GM23338 (cell line): ENCODE measurements at regions not wholly inside any gene's neighbourhood (a gene's known extent, or its start where the extent isn't known, plus 50 kb on each side); places are given as distances from the start of the nearest gene placed in this dataset.

Source experiments
- ATAC-seq: fragments of 200-7000 bp; cut with Tn5 transposase; 3 replicates; pipeline ENCODE4 v1.9.1; 2020
- DNase-seq: peaks from one replicate; pipeline ENCODE4 v3.0.0-alpha.2; 2015; ENCODE audit warnings: low spot score
- H2AFZ ChIP-seq: fragments of 200-600 bp; sonication (generic); 2 replicates; pipeline ENCODE4 v1.8.0; 2016; ENCODE audit warnings: antibody characterized with exemption, mild to moderate bottlenecking, moderate library complexity
- H3F3A ChIP-seq: fragments of 200-600 bp; sonication (generic); replicated peaks from 2 replicates; pipeline ENCODE4 v1.8.0; 2017; ENCODE audit warnings: antibody characterized with exemption, mixed run types, low read depth
- H3K27ac ChIP-seq: fragments of 200-600 bp; sonication (generic); 2 replicates; pipeline ENCODE4 v1.6.1; 2016; ENCODE audit warnings: low read depth
- H3K27me3 ChIP-seq: fragments of 200-600 bp; sonication (generic); 2 replicates; pipeline ENCODE4 v1.8.0; 2016; ENCODE audit warnings: mild to moderate bottlenecking, mixed run types, moderate library complexity; ENCODE audit not compliant: insufficient read depth
- H3K36me3 ChIP-seq: fragments of 200-600 bp; sonication (generic); 2 replicates; pipeline ENCODE4 v1.8.0; 2016; ENCODE audit warnings: mild to moderate bottlenecking; ENCODE audit not compliant: insufficient read depth
- H3K4me1 ChIP-seq: fragments of 200-600 bp; sonication (generic); 2 replicates; pipeline ENCODE4 v1.8.0; 2016; ENCODE audit warnings: mild to moderate bottlenecking, moderate library complexity; ENCODE audit not compliant: insufficient read depth
- H3K4me2 ChIP-seq: fragments of 200-600 bp; sonication (generic); 2 replicates; pipeline ENCODE4 v1.7.1; 2017; ENCODE audit warnings: mixed run types
- H3K4me3 ChIP-seq: fragments of 200-600 bp; sonication (generic); 2 replicates; pipeline ENCODE4 v1.6.1; 2016; ENCODE audit warnings: mixed run types
- H3K79me2 ChIP-seq: fragments of 200-600 bp; sonication (generic); replicated peaks from 2 replicates; pipeline ENCODE4 v1.8.0; 2017; ENCODE audit warnings: mild to moderate bottlenecking; ENCODE audit not compliant: insufficient read depth
- H3K9me2 ChIP-seq: fragments of 200-600 bp; sonication (generic); 2 replicates; pipeline ENCODE4 v1.8.0; 2017; ENCODE audit not compliant: insufficient read depth
- H4K20me1 ChIP-seq: fragments of 200-600 bp; sonication (generic); replicated peaks from 2 replicates; pipeline ENCODE4 v1.8.0; 2017; ENCODE audit warnings: mild to moderate bottlenecking; ENCODE audit not compliant: insufficient read depth
- H3K27ac Mint-ChIP-seq: 2 replicates; pipeline ENCODE4 v1.8.0; 2020; ENCODE audit warnings: inconsistent platforms, mild to moderate bottlenecking, moderate library complexity, mixed read lengths
- H3K27me3 Mint-ChIP-seq: 3 replicates; pipeline ENCODE4 v1.8.0; 2022; ENCODE audit warnings: low read depth, mild to moderate bottlenecking, moderate library complexity, mixed read lengths, inconsistent platforms; ENCODE audit not compliant: insufficient read depth, poor library complexity
- H3K36me3 Mint-ChIP-seq: 3 replicates; pipeline ENCODE4 v1.8.0; 2021; ENCODE audit warnings: low read depth, mild to moderate bottlenecking, inconsistent platforms, moderate library complexity, mixed read lengths
- H3K4me1 Mint-ChIP-seq: 3 replicates; pipeline ENCODE4 v1.8.0; 2020; ENCODE audit warnings: mild to moderate bottlenecking, inconsistent platforms, mixed read lengths
- H3K4me3 Mint-ChIP-seq: 3 replicates; pipeline ENCODE4 v1.8.0; 2021; ENCODE audit warnings: moderate library complexity, mild to moderate bottlenecking, inconsistent platforms, mixed read lengths
- H3K9me3 Mint-ChIP-seq: 3 replicates; pipeline ENCODE4 v1.8.0; 2020; ENCODE audit warnings: moderate library complexity, mild to moderate bottlenecking, inconsistent platforms, mixed read lengths
- CREB1 ChIP-seq: fragments of 250-450 bp; sonication (Bioruptor Pico); IDR thresholded peaks from 2 replicates; pipeline ENCODE4 v1.5.0; 2020; ENCODE audit warnings: low read depth, mild to moderate bottlenecking, moderate library complexity
- JUNB ChIP-seq: IDR thresholded peaks from one replicate; pipeline ENCODE4 v1.6.1; 2016; ENCODE audit warnings: antibody characterized with exemption; ENCODE audit not compliant: unreplicated experiment
- NANOG ChIP-seq: IDR thresholded peaks from 2 replicates; pipeline ENCODE4 v1.6.1; 2016; ENCODE audit warnings: antibody characterized with exemption, borderline replicate concordance
- ZNF331 ChIP-seq: fragments of 250-450 bp; sonication (Bioruptor Pico); IDR thresholded peaks from 2 replicates; pipeline ENCODE4 v1.5.0; 2020; ENCODE audit warnings: low read depth, mild to moderate bottlenecking, moderate library complexity
- TF ChIP-seq, protein P1 (sequence below): fragments of 250-450 bp; sonication (Bioruptor Pico); IDR thresholded peaks from 2 replicates; pipeline ENCODE4 v1.5.0; 2020; ENCODE audit warnings: mild to moderate bottlenecking, moderate library complexity
- TF ChIP-seq, protein P2 (sequence below), 2 experiments: fragments of 200-600 bp in 1 of 2; sonication (generic) in 1 of 2; conservative IDR thresholded peaks; 2 replicates each; pipeline versions ENCODE4 v1.5.1 to v1.6.1; 2016 to 2017; ENCODE audit warnings: antibody characterized with exemption in 2 of 2, low read depth in 2 of 2, mild to moderate bottlenecking in 2 of 2, moderate library complexity in 1 of 2
- TF ChIP-seq, protein P3 (sequence below): IDR thresholded peaks from 2 replicates; pipeline ENCODE4 v1.6.1; 2016; ENCODE audit warnings: antibody characterized with exemption

DNA sequence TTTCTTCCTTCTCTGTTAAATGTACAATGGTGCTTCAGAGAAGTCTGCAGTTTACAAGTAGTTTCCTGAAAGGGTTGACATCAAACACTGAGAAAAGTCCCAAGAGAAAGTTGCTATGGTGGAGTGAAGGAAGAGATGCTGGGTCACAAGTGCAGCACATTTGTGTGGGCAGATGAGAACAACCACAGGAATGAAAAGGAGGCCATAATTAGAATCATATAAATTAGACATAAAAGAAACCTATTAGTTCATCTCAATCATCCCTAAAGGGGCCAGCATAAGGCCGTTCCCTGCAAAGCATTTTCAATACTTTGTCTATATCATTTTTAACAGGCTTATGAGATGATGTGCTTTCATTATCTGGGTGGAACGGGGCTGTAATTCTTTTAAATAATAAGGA is 359.2 kb downstream of the IRS2 start (continued):
- TF ChIP-seq NANOG, result no peak

DNA sequence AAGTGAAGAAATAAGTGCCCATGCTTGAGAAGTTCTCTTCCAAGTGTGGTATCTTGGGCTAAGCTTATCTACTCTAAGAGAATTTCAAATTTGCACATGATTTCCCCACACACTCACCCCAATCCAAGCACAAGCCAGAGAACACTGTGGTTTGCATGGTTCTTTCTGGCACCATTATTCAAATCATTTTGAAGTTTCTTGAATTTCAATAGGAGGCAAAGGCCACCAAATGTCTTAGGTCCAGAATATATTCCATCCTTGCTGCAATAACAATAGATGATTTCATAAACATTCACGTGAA is 359.7 kb downstream of the IRS2 start:
- H3K27ac Mint-ChIP-seq, result no peak overlapping the region

More for the DNA sequence above, 359.7 kb downstream of the IRS2 start:
- H2AFZ ChIP-seq, result no peak overlapping the region
- no peaks in the 10 kb centered on the region for H3K27me3 ChIP-seq
- no peak overlapping the region for H3K4me2 ChIP-seq
- H3K36me3 Mint-ChIP-seq, result peaks cover 5% of the 10 kb centered on the region; the same call in 2 of the 3 replicates
- H3K27me3 Mint-ChIP-seq, result peaks cover 4% of the 10 kb centered on the region
- no peak overlapping the region for H3K4me3 ChIP-seq
- H3K36me3 ChIP-seq, result no peaks in the 10 kb centered on the region
- no peak overlapping the region for H3K4me3 Mint-ChIP-seq
- peaks cover 2% of the 10 kb centered on the region; the same call in 1 of the 3 replicates for H3K4me1 Mint-ChIP-seq
- H3K79me2 ChIP-seq, result no peaks in the 10 kb centered on the region
- no peak overlapping the region for H3K27ac ChIP-seq
- peaks cover 6% of the 10 kb centered on the region; the same call in 1 of the 2 replicates for H3K9me2 ChIP-seq
- no peaks in the 10 kb centered on the region for H4K20me1 ChIP-seq
- no peaks in the 10 kb centered on the region for H3F3A ChIP-seq
- H3K4me1 ChIP-seq, result no peaks in the 10 kb centered on the region
- no peak for DNase-seq
- ATAC-seq, result no peak
- TF ChIP-seq, protein P1, sequence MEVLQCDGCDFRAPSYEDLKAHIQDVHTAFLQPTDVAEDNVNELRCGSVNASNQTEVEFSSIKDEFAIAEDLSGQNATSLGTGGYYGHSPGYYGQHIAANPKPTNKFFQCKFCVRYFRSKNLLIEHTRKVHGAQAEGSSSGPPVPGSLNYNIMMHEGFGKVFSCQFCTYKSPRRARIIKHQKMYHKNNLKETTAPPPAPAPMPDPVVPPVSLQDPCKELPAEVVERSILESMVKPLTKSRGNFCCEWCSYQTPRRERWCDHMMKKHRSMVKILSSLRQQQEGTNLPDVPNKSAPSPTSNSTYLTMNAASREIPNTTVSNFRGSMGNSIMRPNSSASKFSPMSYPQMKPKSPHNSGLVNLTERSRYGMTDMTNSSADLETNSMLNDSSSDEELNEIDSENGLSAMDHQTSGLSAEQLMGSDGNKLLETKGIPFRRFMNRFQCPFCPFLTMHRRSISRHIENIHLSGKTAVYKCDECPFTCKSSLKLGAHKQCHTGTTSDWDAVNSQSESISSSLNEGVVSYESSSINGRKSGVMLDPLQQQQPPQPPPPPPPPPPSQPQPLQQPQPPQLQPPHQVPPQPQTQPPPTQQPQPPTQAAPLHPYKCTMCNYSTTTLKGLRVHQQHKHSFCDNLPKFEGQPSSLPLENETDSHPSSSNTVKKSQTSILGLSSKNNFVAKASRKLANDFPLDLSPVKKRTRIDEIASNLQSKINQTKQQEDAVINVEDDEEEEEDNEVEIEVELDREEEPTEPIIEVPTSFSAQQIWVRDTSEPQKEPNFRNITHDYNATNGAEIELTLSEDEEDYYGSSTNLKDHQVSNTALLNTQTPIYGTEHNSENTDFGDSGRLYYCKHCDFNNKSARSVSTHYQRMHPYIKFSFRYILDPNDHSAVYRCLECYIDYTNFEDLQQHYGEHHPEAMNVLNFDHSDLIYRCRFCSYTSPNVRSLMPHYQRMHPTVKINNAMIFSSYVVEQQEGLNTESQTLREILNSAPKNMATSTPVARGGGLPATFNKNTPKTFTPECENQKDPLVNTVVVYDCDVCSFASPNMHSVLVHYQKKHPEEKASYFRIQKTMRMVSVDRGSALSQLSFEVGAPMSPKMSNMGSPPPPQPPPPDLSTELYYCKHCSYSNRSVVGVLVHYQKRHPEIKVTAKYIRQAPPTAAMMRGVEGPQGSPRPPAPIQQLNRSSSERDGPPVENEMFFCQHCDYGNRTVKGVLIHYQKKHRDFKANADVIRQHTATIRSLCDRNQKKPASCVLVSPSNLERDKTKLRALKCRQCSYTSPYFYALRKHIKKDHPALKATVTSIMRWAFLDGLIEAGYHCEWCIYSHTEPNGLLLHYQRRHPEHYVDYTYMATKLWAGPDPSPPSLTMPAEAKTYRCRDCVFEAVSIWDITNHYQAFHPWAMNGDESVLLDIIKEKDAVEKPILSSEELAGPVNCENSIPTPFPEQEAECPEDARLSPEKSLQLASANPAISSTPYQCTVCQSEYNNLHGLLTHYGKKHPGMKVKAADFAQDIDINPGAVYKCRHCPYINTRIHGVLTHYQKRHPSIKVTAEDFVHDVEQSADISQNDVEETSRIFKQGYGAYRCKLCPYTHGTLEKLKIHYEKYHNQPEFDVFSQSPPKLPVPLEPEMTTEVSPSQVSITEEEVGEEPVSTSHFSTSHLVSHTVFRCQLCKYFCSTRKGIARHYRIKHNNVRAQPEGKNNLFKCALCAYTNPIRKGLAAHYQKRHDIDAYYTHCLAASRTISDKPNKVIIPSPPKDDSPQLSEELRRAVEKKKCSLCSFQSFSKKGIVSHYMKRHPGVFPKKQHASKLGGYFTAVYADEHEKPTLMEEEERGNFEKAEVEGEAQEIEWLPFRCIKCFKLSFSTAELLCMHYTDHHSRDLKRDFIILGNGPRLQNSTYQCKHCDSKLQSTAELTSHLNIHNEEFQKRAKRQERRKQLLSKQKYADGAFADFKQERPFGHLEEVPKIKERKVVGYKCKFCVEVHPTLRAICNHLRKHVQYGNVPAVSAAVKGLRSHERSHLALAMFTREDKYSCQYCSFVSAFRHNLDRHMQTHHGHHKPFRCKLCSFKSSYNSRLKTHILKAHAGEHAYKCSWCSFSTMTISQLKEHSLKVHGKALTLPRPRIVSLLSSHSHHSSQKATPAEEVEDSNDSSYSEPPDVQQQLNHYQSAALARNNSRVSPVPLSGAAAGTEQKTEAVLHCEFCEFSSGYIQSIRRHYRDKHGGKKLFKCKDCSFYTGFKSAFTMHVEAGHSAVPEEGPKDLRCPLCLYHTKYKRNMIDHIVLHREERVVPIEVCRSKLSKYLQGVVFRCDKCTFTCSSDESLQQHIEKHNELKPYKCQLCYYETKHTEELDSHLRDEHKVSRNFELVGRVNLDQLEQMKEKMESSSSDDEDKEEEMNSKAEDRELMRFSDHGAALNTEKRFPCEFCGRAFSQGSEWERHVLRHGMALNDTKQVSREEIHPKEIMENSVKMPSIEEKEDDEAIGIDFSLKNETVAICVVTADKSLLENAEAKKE, result no peak
- TF ChIP-seq, protein P2, sequence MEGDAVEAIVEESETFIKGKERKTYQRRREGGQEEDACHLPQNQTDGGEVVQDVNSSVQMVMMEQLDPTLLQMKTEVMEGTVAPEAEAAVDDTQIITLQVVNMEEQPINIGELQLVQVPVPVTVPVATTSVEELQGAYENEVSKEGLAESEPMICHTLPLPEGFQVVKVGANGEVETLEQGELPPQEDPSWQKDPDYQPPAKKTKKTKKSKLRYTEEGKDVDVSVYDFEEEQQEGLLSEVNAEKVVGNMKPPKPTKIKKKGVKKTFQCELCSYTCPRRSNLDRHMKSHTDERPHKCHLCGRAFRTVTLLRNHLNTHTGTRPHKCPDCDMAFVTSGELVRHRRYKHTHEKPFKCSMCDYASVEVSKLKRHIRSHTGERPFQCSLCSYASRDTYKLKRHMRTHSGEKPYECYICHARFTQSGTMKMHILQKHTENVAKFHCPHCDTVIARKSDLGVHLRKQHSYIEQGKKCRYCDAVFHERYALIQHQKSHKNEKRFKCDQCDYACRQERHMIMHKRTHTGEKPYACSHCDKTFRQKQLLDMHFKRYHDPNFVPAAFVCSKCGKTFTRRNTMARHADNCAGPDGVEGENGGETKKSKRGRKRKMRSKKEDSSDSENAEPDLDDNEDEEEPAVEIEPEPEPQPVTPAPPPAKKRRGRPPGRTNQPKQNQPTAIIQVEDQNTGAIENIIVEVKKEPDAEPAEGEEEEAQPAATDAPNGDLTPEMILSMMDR (conservative IDR thresholded peaks at IDR 0.05; ENCODE audit: low read depth in 2 of 2), result no peak
- no peak for TF ChIP-seq JUNB
- no peak for TF ChIP-seq ZNF331
- no peak for TF ChIP-seq CREB1 (CRISPR knock-in tag)
- TF ChIP-seq NANOG, result no peak
- TF ChIP-seq, protein P3, sequence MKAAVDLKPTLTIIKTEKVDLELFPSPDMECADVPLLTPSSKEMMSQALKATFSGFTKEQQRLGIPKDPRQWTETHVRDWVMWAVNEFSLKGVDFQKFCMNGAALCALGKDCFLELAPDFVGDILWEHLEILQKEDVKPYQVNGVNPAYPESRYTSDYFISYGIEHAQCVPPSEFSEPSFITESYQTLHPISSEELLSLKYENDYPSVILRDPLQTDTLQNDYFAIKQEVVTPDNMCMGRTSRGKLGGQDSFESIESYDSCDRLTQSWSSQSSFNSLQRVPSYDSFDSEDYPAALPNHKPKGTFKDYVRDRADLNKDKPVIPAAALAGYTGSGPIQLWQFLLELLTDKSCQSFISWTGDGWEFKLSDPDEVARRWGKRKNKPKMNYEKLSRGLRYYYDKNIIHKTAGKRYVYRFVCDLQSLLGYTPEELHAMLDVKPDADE, result no peak
- H3K9me3 Mint-ChIP-seq, result peaks cover 22% of the 10 kb centered on the region
